B cell (primary cell): ENCODE measurements at regions not wholly inside any gene's neighbourhood (a gene's known extent, or its start where the extent isn't known, plus 50 kb on each side); places are given as distances from the start of the nearest gene placed in this dataset.
"Not testable (repeated sequence)": the region's sequence is repeated elsewhere in the genome, so short reads cannot be mapped to it uniquely, and the experiment has no call there.

Source experiments
- CTCF ChIP-seq: fragments of 200-600 bp; IDR thresholded peaks from one replicate; pipeline ENCODE4 v1.8.0; 2022; ENCODE audit warnings: antibody characterized with exemption, mild to moderate bottlenecking
- EZH2 ChIP-seq: IDR thresholded peaks from 2 replicates; pipeline ENCODE4 v1.6.1; 2012; ENCODE audit warnings: borderline replicate concordance, low read depth, mild to moderate bottlenecking, moderate library complexity, low read length; ENCODE audit not compliant: insufficient read depth, poor library complexity, severe bottlenecking

- not testable (repeated sequence) for TF ChIP-seq CTCF, EZH2
Measured at GRCh38 chr6:78547636-78548035, 319.7 kb upstream of the IRAK1BP1 start.
